DMS 273 treated with DMSO at 0.1 percent for 48 hours (cell line): ENCODE measurements at regions not wholly inside any gene's neighbourhood (a gene's known extent, or its start where the extent isn't known, plus 50 kb on each side); places are given as distances from the start of the nearest gene placed in this dataset.
A peak's percentile ranks its signal among the peaks of the same experiment; 100 is the strongest.

Experiments
- DNase-seq: peaks from one replicate; lab custom pipeline; 2025; lab: John Stamatoyannopoulos, UW

GRCh38 chr2:237171396-237171795 lies 85.7 kb downstream of the COPS8 start:
- peak; percentile 12 for DNase-seq

GRCh38 chr2:237171881-237172280 lies 86.2 kb downstream of the COPS8 start:
- no peak for DNase-seq

GRCh38 chr2:237177052-237177451 lies 91.4 kb downstream of the COPS8 start:
- no peak for DNase-seq

DNA sequence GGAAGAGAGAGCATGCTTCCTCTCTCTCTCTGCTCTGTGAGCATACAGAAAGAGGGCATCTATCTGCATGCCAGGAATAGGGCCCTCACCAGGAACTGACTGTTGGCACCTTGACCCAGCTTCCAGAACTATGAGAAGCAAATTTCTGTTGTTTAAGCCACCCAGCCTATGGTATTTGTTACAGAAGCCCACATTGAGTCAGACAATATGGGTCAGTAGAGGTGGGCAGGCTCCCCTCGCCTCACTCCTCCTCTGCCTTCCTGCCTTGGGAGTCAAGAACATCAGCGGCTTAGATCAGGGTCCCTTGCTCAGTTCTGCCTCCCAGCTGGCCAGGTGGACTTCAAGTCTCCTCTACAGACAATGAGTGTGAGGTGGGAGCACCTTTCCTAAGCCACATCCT lies 92.3 kb downstream of the COPS8 start:
- no peak for DNase-seq

- no peak for DNase-seq
Measured at GRCh38 chr2:237178396-237178795, 92.7 kb downstream of the COPS8 start.

GRCh38 chr2:237179161-237179560 lies 93.5 kb downstream of the COPS8 start:
- DNase-seq = no peak

DNA sequence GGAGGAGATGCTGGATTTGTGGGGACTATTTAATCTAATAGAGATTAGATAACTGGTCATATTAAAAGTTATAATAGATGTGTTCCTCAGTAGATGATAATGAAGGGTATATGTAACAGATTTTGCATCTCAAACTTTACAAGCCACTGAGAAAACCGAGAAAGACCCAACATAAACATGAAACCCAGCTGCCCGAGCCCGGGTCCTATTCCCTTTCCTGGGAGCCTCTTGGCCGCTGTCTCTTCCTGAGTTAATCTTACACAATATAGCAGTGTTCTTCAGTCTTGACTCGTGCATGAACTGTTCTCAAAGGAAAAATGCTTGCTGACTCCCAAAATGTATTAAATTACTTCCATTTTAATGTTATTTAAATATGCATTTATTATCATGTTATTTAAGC lies 94.5 kb downstream of the COPS8 start:
- no peak for DNase-seq

DNA sequence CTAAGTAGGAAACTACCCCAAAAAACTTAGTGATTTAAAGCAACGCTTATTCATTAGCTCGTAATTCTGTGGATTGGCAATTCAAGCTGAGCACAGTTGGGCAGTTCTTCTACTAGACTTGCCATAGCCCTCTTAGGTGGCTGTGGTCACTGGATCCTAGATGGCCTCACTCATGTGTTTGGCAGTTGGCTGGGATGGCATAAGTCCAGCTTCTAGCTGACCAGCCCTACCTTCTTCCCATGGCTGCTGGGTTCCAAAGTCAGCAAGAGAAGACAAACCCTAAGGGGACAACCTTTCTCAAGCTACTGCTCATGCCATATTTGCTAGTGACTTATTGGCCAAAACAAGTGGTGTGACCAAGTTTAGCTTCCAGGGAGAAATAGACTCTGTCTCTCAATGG lies 95.3 kb downstream of the COPS8 start:
- DNase-seq = no peak

DNA sequence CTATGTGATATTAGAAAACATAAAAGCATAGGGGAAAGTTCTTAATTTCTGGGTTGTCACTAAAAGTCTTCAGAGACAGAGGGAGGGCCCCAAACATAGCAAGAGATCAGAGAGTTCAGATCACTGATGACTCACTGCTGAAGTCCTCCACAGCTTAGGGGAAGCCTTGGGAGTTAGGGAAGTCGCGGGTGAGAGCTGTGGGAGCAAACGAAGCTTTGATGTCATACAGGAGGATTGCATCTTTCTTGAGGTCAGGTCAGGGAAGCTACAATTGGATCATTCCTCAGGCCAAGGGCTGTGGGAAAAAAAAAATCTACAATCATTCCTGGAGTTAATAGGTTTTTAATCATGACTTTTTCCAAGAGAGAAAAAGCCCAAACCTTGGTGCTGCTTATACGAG lies 96.2 kb downstream of the COPS8 start:
- no peak for DNase-seq

GRCh38 chr2:237182422-237183123 lies 96.9 kb downstream of the COPS8 start:
- DNase-seq = no peak

DNA sequence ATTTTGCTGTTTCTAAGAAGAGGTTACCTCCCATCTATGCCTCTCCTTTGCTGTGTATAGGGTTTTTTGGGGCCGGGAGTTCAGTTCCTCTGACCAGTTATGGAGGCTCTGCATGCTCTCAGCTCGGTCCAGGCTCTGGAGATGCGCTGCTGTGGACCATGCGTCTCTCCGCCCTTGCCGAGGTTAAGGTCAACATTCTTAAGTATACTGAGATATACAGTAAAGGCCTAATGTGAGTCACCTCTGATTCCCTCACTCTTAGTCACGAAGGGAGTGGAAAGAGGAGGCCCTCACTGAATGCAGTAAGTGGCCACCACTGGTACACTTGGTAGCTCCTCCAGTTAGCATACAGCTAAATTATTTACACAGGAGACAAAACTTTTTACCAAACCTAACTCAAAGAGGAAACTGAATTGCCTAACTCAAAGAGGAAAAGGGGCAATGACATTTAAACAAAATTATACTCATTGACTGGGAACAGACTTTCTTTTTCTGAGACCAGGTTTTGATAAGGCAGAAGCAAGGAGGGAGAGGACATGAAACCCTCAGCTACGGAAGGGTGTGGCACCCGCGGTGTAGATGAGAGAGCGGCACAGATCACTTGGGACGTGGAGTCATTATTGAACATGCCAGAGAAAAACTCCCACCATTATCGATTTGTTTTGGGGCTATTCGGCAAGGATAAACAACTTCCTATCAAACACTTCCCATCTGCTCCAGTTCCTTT lies 98.7 kb downstream of the COPS8 start:
- DNase-seq = no peak

GRCh38 chr2:237184919-237185552 lies 99.3 kb downstream of the COPS8 start:
- DNase-seq = no peak

DNA sequence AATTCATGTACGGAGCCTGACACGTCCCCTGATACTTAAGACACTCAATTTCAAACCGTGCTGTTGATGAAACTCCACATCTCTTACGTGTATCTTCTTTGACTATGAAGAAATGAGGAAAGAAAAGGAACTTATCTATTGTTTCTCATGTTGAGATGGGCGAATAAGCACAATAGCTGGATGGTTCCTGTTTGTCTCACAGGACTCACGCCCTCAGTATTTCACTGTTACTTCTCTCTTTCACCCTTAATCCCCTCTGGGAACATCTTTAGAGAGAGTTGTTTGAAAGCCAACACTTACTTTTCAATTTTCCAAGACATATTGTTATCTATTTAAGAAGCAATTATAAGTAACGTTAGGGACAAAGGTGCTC lies 99.8 kb downstream of the COPS8 start:
- no peak for DNase-seq

GRCh38 chr2:237189799-237190198 lies 104.1 kb downstream of the COPS8 start:
- no peak for DNase-seq

DNA sequence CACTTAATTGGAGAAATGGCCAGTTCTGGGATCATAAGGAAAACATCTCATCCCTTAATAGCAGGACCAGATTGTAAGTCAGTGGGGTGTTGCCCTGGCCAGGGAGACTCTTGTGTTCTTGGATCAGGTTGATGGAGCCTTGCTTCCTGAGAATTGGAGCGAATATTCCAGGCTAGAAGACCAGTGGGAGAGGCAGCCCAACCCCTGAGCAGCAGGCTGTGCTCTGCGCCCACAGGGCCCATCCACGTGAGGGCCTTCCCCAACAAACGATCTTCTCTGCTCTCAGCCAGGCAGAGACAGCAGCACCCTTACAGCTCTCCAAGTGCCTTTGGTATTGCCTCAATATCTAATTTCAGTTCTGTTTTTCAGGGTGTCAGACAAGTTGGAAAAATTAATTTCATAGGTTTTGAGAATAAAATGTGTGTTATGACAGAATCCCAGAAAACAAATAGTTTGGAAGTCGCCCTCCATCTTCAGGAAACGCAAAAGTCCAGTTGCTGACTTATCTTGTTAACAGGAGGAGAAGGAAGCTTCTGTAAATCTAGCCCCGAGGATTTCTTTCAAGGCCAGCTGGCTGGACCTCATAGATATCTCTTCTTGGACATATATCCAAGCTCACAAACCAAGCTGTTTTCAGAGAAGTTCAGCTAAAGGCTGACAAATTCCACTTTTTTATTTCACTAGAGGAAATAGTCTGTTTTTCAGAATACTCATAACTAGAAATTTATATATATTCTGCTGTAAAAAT lies 105.5 kb downstream of the COPS8 start:
- DNase-seq = no peak

GRCh38 chr2:237191714-237192081 lies 106.0 kb downstream of the COPS8 start:
- no peak for DNase-seq

GRCh38 chr2:237192881-237193280 lies 107.2 kb downstream of the COPS8 start:
- no peak for DNase-seq

- no peak for DNase-seq
Measured at GRCh38 chr2:237193436-237193835, 107.7 kb downstream of the COPS8 start.

DNA sequence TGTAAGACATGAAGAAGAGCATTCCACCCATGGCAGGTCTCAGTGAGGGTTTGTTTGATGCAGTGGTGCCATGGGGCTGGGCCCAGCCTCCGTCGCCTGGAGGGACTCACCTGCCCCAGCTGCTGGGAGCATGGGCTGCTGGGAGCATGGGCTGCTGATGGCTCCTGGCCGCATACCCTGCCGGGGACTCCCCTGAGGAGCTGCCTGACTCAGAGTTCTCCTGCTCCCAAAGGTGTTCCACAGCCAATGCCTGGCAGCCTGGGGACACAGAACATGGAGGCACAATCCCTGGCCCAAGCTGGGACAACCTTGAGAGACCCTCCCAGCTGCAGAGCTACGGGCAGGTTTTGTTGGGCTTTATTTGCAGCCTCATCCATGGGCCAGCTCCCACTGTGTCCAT lies 108.4 kb downstream of the COPS8 start:
- DNase-seq = no peak

DNA sequence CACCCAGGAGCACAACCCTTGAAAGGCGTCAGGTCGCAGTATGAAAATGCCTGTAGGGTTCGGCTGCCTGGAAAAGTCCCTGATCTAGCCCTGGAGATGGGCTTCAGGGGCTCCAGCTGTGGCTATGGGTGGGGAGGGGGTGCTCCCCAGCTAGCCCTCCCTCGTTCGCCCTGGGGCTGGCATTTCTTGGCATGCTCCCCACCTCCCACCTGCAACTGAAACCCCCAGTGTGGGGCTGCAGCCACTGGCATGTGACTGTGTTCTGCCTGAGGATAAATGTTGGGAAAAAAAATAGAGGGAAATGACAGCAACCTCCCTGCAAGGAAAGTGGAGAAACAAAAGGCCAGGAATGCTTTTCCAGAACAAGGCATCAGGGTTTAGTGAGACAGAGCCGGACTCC lies 109.2 kb downstream of the COPS8 start:
- DNase-seq = no peak

GRCh38 chr2:237195396-237196120 lies 109.9 kb downstream of the COPS8 start:
- DNase-seq = no peak

DNA sequence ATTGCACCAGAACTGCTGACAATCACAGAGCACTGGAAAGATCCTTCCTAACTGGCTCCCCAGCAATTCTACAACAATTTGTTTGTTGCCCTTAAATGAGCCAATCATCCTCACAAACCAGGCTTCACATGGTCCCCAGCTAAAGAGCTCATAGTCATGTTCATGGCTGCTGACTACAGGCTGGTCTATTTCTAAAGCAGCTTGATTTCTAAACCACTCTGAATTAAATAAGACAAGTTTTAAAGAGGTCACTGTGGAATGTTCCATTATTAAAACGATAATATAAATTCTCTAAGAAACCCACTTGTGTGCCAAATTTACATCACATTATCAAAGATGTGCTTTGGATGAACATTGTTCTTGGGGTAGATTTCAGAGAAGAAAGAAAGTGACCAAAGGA lies 110.7 kb downstream of the COPS8 start:
- no peak for DNase-seq
